ENCODE measurements at regions not wholly inside any gene's neighbourhood (a gene's known extent, or its start where the extent isn't known, plus 50 kb on each side); places are given as distances from the start of the nearest gene placed in this dataset.

- Histone ChIP-seq H3K27ac (no peak overlapping the region), H3K4me3 (no peak overlapping the region), H3K36me3 (no peaks in the 10 kb centered on the region), H3K9me3 (no peaks in the 10 kb centered on the region), H3K4me1 (no peaks in the 10 kb centered on the region), H3K27me3 (no peaks in the 10 kb centered on the region)
- no peak for TF ChIP-seq POLR2A (IDR thresholded peaks at IDR 0.05)
- TF ChIP-seq CTCF (IDR thresholded peaks at IDR 0.05), result no peak
- no peak for TF ChIP-seq POLR2AphosphoS5 (IDR thresholded peaks at IDR 0.05)
- intact Hi-C loops (cut with DNase I; ENCODE audit: low total_unique reads), result no loop called here
- DNase-seq (ENCODE audit: low spot score in 2 of 2), result no peak
Measured at GRCh38 chr7:52077571-52077970, 761.0 kb upstream of the COBL start.

GRCh38 chr7:52074912-52075311, 758.3 kb upstream of the COBL start:
- no peaks in the 10 kb centered on the region for H3K36me3 ChIP-seq
- TF ChIP-seq CTCF (IDR thresholded peaks at IDR 0.05) (no peak), POLR2AphosphoS5 (IDR thresholded peaks at IDR 0.05) (no peak)
- intact Hi-C loops (cut with DNase I; ENCODE audit: low total_unique reads), result no loop called here
- DNase-seq (ENCODE audit: low spot score in 2 of 2), result no peak
- no peaks in the 10 kb centered on the region for H3K4me1 ChIP-seq
- H3K4me3 ChIP-seq, result no peak overlapping the region
- H3K9me3 ChIP-seq, result no peaks in the 10 kb centered on the region
- no peak overlapping the region for H3K27ac ChIP-seq
- H3K27me3 ChIP-seq, result no peaks in the 10 kb centered on the region

- H3K4me1 ChIP-seq, result no peaks in the 10 kb centered on the region
- H3K4me3 ChIP-seq, result no peak overlapping the region
- no peak for DNase-seq (ENCODE audit: low spot score in 2 of 2)
- intact Hi-C loops (cut with DNase I; ENCODE audit: low total_unique reads), result no loop called here
- H3K36me3 ChIP-seq, result no peaks in the 10 kb centered on the region
- no peak for TF ChIP-seq POLR2A (IDR thresholded peaks at IDR 0.05)
- no peak for TF ChIP-seq POLR2AphosphoS5 (IDR thresholded peaks at IDR 0.05)
- no peak for TF ChIP-seq CTCF (IDR thresholded peaks at IDR 0.05)
- H3K27me3 ChIP-seq, result no peaks in the 10 kb centered on the region
- no peak overlapping the region for H3K27ac ChIP-seq
- H3K9me3 ChIP-seq, result no peaks in the 10 kb centered on the region
Measured at GRCh38 chr7:52074071-52074470, 757.5 kb upstream of the COBL start.

- H3K27ac ChIP-seq, result no peak overlapping the region
- no peak overlapping the region for H3K4me3 ChIP-seq
- no peak for DNase-seq (ENCODE audit: low spot score in 2 of 2)
- H3K27me3 ChIP-seq, result no peaks in the 10 kb centered on the region
- no peaks in the 10 kb centered on the region for H3K36me3 ChIP-seq
- TF ChIP-seq CTCF (IDR thresholded peaks at IDR 0.05) (no peak), POLR2AphosphoS5 (IDR thresholded peaks at IDR 0.05) (no peak), POLR2A (IDR thresholded peaks at IDR 0.05) (no peak)
- H3K9me3 ChIP-seq, result no peaks in the 10 kb centered on the region
- intact Hi-C loops (cut with DNase I; ENCODE audit: low total_unique reads), result no loop called here
- H3K4me1 ChIP-seq, result no peaks in the 10 kb centered on the region
Measured at GRCh38 chr7:52071744-52072143, 755.1 kb upstream of the COBL start.

GRCh38 chr7:52064493-52064892, 747.9 kb upstream of the COBL start:
- TF ChIP-seq POLR2AphosphoS5 (IDR thresholded peaks at IDR 0.05) (no peak), POLR2A (IDR thresholded peaks at IDR 0.05) (no peak), CTCF (IDR thresholded peaks at IDR 0.05) (no peak)
- Histone ChIP-seq H3K36me3 (no peaks in the 10 kb centered on the region), H3K4me1 (no peaks in the 10 kb centered on the region), H3K9me3 (no peaks in the 10 kb centered on the region), H3K27me3 (no peaks in the 10 kb centered on the region), H3K27ac (no peak overlapping the region), H3K4me3 (no peak overlapping the region)
- no peak for DNase-seq (ENCODE audit: low spot score in 2 of 2)
- intact Hi-C loops (cut with DNase I; ENCODE audit: low total_unique reads), result no loop called here

All from breast epithelium (tissue), 4 donors.